Ecto neural progenitor cell (in vitro differentiated cells): ENCODE measurements at regions not wholly inside any gene's neighbourhood (a gene's known extent, or its start where the extent isn't known, plus 50 kb on each side); places are given as distances from the start of the nearest gene placed in this dataset.
"Not testable (repeated sequence)": the region's sequence is repeated elsewhere in the genome, so short reads cannot be mapped to it uniquely, and the experiment has no call there.

Source experiments
- DNase-seq: peaks from one replicate; pipeline ENCODE4 v3.0.0-alpha.2; 2018; ENCODE audit warnings: low spot score

GRCh38 chr7:142698429-142698828 is 50.8 kb upstream of the PRSS1 start:
- DNase-seq = no peak

- no peak for DNase-seq
Observed at GRCh38 chr7:142697270-142697669, 52.0 kb upstream of the PRSS1 start.

GRCh38 chr7:142696456-142697179 is 52.7 kb upstream of the PRSS1 start:
- no peak for DNase-seq

GRCh38 chr7:142693911-142694310 is 55.4 kb upstream of the PRSS1 start:
- DNase-seq = no peak

GRCh38 chr7:142690554-142691182 is 58.6 kb upstream of the PRSS1 start:
- no peak for DNase-seq

- DNase-seq = no peak
Observed at GRCh38 chr7:142689439-142690120, 59.7 kb upstream of the PRSS1 start.

GRCh38 chr7:142685877-142686508 is 63.3 kb upstream of the PRSS1 start:
- no peak for DNase-seq

GRCh38 chr7:142681314-142682092 is 67.8 kb upstream of the PRSS1 start:
- no peak for DNase-seq

GRCh38 chr7:142671506-142671905 is 77.8 kb upstream of the PRSS1 start:
- DNase-seq = no peak

GRCh38 chr7:142670511-142670910 is 78.8 kb upstream of the PRSS1 start:
- DNase-seq = no peak

GRCh38 chr7:142669074-142669654 is 80.1 kb upstream of the PRSS1 start:
- DNase-seq = no peak

GRCh38 chr7:142668495-142668894 is 80.8 kb upstream of the PRSS1 start:
- DNase-seq = no peak

- no peak for DNase-seq
Observed at GRCh38 chr7:142657376-142657775, 91.9 kb upstream of the PRSS1 start.

- DNase-seq = no peak
Observed at GRCh38 chr7:142654398-142654797, 94.9 kb upstream of the PRSS1 start.

- no peak for DNase-seq
Observed at GRCh38 chr7:142647749-142648148, 101.5 kb upstream of the PRSS1 start.

GRCh38 chr7:142646386-142647140 is 102.7 kb upstream of the PRSS1 start:
- DNase-seq = no peak

GRCh38 chr7:142645777-142646176 is 103.5 kb upstream of the PRSS1 start:
- no peak for DNase-seq

- no peak for DNase-seq
Observed at GRCh38 chr7:142642316-142642715, 107.0 kb upstream of the PRSS1 start.

- not testable (repeated sequence) for DNase-seq
Observed at GRCh38 chr7:142641252-142641651, 108.0 kb upstream of the PRSS1 start.

- DNase-seq = no peak
Observed at GRCh38 chr7:142638581-142638980, 110.7 kb upstream of the PRSS1 start.

GRCh38 chr7:142637240-142637639 is 112.0 kb upstream of the PRSS1 start:
- DNase-seq = no peak
